ENCODE measurements at regions not wholly inside any gene's neighbourhood (a gene's known extent, or its start where the extent isn't known, plus 50 kb on each side); places are given as distances from the start of the nearest gene placed in this dataset.

DNA sequence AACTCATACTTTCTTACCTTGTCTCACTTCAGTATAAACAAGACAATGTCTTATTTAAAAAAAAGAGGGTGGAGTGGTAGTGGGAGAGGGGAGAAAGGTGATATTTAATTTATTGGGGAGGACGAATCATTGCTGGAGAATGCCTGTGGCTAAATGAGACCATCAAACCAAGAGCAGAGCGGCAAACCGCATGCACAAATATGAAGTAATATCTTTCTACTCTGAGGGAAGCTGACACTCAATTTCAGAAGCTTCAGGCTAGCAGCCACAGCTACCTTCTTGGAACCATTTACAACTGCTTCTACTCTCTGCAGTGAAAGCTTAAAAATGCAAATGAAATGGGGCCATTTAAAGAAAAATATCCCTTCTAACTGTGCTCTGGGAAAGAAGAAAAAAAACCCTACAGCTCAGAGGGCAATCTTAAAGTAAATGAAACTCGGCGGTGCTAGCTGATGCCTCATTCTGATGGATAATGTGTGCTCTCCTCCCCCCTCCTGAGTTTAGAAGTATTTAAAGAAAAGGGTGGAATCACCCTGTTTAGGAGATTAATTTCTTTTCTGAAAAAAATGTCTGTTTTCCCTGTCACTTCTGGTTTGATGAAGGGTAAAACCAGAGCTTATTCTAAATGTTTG is 178.2 kb upstream of the CAMK1G start:
- peak overlapping the region; percentile 48 for H3K9ac ChIP-seq (ENCODE audit: low read length)
- no peaks in the 10 kb centered on the region for H3K9me3 Mint-ChIP-seq (ENCODE audit: unreplicated experiment)
- DNase-seq (ENCODE audit: low read depth), result peak; percentile 86
- H3K4me1 Mint-ChIP-seq (ENCODE audit: low read depth, unreplicated experiment), result peaks cover 27% of the 10 kb centered on the region
- peak overlapping the region; percentile 80 for H3K4me2 ChIP-seq (ENCODE audit: low read length)
- no peaks in the 10 kb centered on the region for H3K9me3 ChIP-seq (ENCODE audit: insufficient read depth, low read depth, low read length)
- H3K79me2 ChIP-seq (ENCODE audit: insufficient read depth, low read length), result no peaks in the 10 kb centered on the region
- no peaks in the 10 kb centered on the region for H4K20me1 ChIP-seq (ENCODE audit: insufficient read depth, low read length)
- peak overlapping the region; percentile 46 for H3K4me3 Mint-ChIP-seq (ENCODE audit: unreplicated experiment)
- H3K27ac Mint-ChIP-seq (ENCODE audit: unreplicated experiment), result peak overlapping the region; percentile 82
- no peak for FAIRE-seq
- no peak overlapping the region for H3K4me3 ChIP-seq (ENCODE audit: insufficient read depth, low read depth, low read length)
- no peak overlapping the region for H2AFZ ChIP-seq (ENCODE audit: low read depth, low read length)
- no peaks in the 10 kb centered on the region for H3K27me3 ChIP-seq (ENCODE audit: insufficient read depth, low read length)
- no peaks in the 10 kb centered on the region for H3K27me3 Mint-ChIP-seq (ENCODE audit: low read depth, unreplicated experiment)
- no peaks in the 10 kb centered on the region for H3K36me3 ChIP-seq (ENCODE audit: insufficient read depth, low read length)
- no peaks in the 10 kb centered on the region for H3K36me3 Mint-ChIP-seq (ENCODE audit: low read depth, unreplicated experiment)
- peak overlapping the region; percentile 56 for H3K27ac ChIP-seq (ENCODE audit: low read depth, low read length)
- no peak for TF ChIP-seq EZH2 (IDR thresholded peaks at IDR 0.05; ENCODE audit: insufficient read depth, low read length)
- TF ChIP-seq, protein P1, sequence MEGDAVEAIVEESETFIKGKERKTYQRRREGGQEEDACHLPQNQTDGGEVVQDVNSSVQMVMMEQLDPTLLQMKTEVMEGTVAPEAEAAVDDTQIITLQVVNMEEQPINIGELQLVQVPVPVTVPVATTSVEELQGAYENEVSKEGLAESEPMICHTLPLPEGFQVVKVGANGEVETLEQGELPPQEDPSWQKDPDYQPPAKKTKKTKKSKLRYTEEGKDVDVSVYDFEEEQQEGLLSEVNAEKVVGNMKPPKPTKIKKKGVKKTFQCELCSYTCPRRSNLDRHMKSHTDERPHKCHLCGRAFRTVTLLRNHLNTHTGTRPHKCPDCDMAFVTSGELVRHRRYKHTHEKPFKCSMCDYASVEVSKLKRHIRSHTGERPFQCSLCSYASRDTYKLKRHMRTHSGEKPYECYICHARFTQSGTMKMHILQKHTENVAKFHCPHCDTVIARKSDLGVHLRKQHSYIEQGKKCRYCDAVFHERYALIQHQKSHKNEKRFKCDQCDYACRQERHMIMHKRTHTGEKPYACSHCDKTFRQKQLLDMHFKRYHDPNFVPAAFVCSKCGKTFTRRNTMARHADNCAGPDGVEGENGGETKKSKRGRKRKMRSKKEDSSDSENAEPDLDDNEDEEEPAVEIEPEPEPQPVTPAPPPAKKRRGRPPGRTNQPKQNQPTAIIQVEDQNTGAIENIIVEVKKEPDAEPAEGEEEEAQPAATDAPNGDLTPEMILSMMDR (IDR thresholded peaks at IDR 0.05; ENCODE audit: insufficient read depth, low read depth, low read length), result no peak
- peaks cover 40% of the 10 kb centered on the region for H3K4me1 ChIP-seq (ENCODE audit: insufficient read depth, low read length)

DNA sequence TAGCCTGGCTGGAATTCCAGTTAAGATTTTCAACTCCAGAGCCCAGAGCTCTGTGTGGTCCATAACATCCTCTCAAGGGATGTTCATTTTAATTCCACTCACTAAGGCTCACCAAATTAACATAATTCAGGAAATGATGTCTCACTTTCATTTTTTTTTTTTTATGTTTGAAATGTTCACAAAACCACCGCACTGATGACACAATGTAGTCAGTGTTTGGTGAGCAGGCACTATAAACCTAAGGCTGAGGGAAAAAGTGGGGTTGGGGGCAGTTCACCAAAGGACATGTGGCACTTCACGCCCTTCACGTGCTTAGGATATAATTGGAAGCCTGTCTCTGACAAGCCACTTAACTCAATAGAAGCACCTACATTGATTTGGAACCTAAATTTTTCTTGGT is 177.3 kb upstream of the CAMK1G start:
- H3K9me3 Mint-ChIP-seq (ENCODE audit: unreplicated experiment), result no peaks in the 10 kb centered on the region
- peak overlapping the region; percentile 48 for H3K9ac ChIP-seq (ENCODE audit: low read length)
- H3K36me3 ChIP-seq (ENCODE audit: insufficient read depth, low read length), result no peaks in the 10 kb centered on the region
- peaks cover 35% of the 10 kb centered on the region for H3K4me1 Mint-ChIP-seq (ENCODE audit: low read depth, unreplicated experiment)
- peak overlapping the region; percentile 56 for H3K27ac ChIP-seq (ENCODE audit: low read depth, low read length)
- no peak overlapping the region for H3K4me3 Mint-ChIP-seq (ENCODE audit: unreplicated experiment)
- TF ChIP-seq EZH2 (IDR thresholded peaks at IDR 0.05; ENCODE audit: insufficient read depth, low read length), result no peak
- TF ChIP-seq, protein P1 (IDR thresholded peaks at IDR 0.05; ENCODE audit: insufficient read depth, low read depth, low read length), result no peak
- peak overlapping the region; percentile 80 for H3K4me2 ChIP-seq (ENCODE audit: low read length)
- H3K27me3 ChIP-seq (ENCODE audit: insufficient read depth, low read length), result no peaks in the 10 kb centered on the region
- no peaks in the 10 kb centered on the region for H3K36me3 Mint-ChIP-seq (ENCODE audit: low read depth, unreplicated experiment)
- no peaks in the 10 kb centered on the region for H4K20me1 ChIP-seq (ENCODE audit: insufficient read depth, low read length)
- H3K27me3 Mint-ChIP-seq (ENCODE audit: low read depth, unreplicated experiment), result no peaks in the 10 kb centered on the region
- FAIRE-seq (peak; percentile 59), DNase-seq (ENCODE audit: low read depth) (peak; percentile 56)
- H2AFZ ChIP-seq (ENCODE audit: low read depth, low read length), result no peak overlapping the region
- no peak overlapping the region for H3K4me3 ChIP-seq (ENCODE audit: insufficient read depth, low read depth, low read length)
- H3K27ac Mint-ChIP-seq (ENCODE audit: unreplicated experiment), result peak overlapping the region; percentile 82
- peaks cover 42% of the 10 kb centered on the region for H3K4me1 ChIP-seq (ENCODE audit: insufficient read depth, low read length)
- no peaks in the 10 kb centered on the region for H3K9me3 ChIP-seq (ENCODE audit: insufficient read depth, low read depth, low read length)
- no peaks in the 10 kb centered on the region for H3K79me2 ChIP-seq (ENCODE audit: insufficient read depth, low read length)

DNA sequence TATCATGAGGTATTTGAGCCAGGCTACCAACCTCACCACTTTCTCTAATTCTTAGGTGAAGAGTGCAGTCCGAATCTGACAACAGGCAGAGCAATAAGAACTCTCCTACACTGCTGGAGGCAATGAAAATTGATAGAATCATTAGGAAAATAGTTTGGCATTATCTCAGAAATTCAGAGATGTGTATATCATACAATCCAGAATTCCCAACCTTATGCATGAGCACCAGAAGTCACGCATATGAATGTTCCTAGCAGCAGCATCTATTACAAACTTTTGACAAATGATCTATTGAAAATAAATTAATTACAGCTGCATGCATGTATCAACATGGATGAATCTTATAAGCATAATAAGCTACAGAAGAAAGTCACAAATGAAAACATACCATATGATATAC is 176.9 kb upstream of the CAMK1G start:
- Mint-ChIP-seq H3K4me1 (ENCODE audit: low read depth, unreplicated experiment) (peaks cover 39% of the 10 kb centered on the region), H3K4me3 (ENCODE audit: unreplicated experiment) (no peak overlapping the region), H3K9me3 (ENCODE audit: unreplicated experiment) (no peaks in the 10 kb centered on the region), H3K27ac (ENCODE audit: unreplicated experiment) (no peak overlapping the region), H3K36me3 (ENCODE audit: low read depth, unreplicated experiment) (no peaks in the 10 kb centered on the region), H3K27me3 (ENCODE audit: low read depth, unreplicated experiment) (no peaks in the 10 kb centered on the region)
- no peak overlapping the region for H3K4me3 ChIP-seq (ENCODE audit: insufficient read depth, low read depth, low read length)
- H3K36me3 ChIP-seq (ENCODE audit: insufficient read depth, low read length), result no peaks in the 10 kb centered on the region
- no peak overlapping the region for H3K9ac ChIP-seq (ENCODE audit: low read length)
- peak overlapping the region; percentile 80 for H3K4me2 ChIP-seq (ENCODE audit: low read length)
- FAIRE-seq (no peak), DNase-seq (ENCODE audit: low read depth) (no peak)
- H3K27ac ChIP-seq (ENCODE audit: low read depth, low read length), result no peak overlapping the region
- no peak for TF ChIP-seq EZH2 (IDR thresholded peaks at IDR 0.05; ENCODE audit: insufficient read depth, low read length)
- TF ChIP-seq, protein P1 (IDR thresholded peaks at IDR 0.05; ENCODE audit: insufficient read depth, low read depth, low read length), result no peak
- peaks cover 46% of the 10 kb centered on the region for H3K4me1 ChIP-seq (ENCODE audit: insufficient read depth, low read length)
- H4K20me1 ChIP-seq (ENCODE audit: insufficient read depth, low read length), result no peaks in the 10 kb centered on the region
- H2AFZ ChIP-seq (ENCODE audit: low read depth, low read length), result no peak overlapping the region
- no peaks in the 10 kb centered on the region for H3K9me3 ChIP-seq (ENCODE audit: insufficient read depth, low read depth, low read length)
- no peaks in the 10 kb centered on the region for H3K27me3 ChIP-seq (ENCODE audit: insufficient read depth, low read length)
- H3K79me2 ChIP-seq (ENCODE audit: insufficient read depth, low read length), result no peaks in the 10 kb centered on the region
